ENCODE measurements at regions not wholly inside any gene's neighbourhood (a gene's known extent, or its start where the extent isn't known, plus 50 kb on each side); places are given as distances from the start of the nearest gene placed in this dataset.

GRCh38 chr4:117249333-117249732, 164.0 kb upstream of the TRAM1L1 start:
- Mint-ChIP-seq H3K27ac (no peak overlapping the region), H3K4me3 (no peak overlapping the region), H3K4me1 (ENCODE audit: low read depth in 2 of 2) (no peaks in the 10 kb centered on the region), H3K36me3 (no peaks in the 10 kb centered on the region), H3K27me3 (no peaks in the 10 kb centered on the region), H3K9me3 (peaks cover 30% of the 10 kb centered on the region)
- DNase-seq (ENCODE audit: low spot score) (no peak), ATAC-seq (no peak)

DNA sequence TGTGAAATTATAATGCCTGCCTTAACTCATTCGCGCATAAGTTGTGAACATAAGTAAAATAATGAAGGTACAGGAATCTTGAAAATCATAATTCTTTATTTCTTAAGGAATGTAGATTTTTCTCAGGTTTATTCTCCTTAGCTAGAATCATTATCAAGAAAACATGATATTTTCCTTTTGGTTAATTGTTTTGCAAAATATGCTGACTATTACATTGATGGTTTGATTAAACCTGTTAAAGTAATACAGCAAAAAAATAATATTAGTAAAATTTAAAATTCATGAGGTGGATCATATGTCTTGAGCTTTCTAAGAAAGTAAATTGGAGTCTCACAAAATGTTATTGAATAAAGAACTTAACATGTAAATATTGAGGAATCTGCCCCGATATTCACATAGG, 178.7 kb upstream of the TRAM1L1 start:
- peaks cover 6% of the 10 kb centered on the region for H3K36me3 Mint-ChIP-seq
- H3K9me3 Mint-ChIP-seq: peaks cover 17% of the 10 kb centered on the region
- no peaks in the 10 kb centered on the region for H3K4me1 Mint-ChIP-seq (ENCODE audit: low read depth in 2 of 2)
- DNase-seq (ENCODE audit: low spot score) (no peak), ATAC-seq (no peak)
- H3K4me3 Mint-ChIP-seq: no peak overlapping the region
- H3K27ac Mint-ChIP-seq: no peak overlapping the region
- H3K27me3 Mint-ChIP-seq: no peaks in the 10 kb centered on the region

DNA sequence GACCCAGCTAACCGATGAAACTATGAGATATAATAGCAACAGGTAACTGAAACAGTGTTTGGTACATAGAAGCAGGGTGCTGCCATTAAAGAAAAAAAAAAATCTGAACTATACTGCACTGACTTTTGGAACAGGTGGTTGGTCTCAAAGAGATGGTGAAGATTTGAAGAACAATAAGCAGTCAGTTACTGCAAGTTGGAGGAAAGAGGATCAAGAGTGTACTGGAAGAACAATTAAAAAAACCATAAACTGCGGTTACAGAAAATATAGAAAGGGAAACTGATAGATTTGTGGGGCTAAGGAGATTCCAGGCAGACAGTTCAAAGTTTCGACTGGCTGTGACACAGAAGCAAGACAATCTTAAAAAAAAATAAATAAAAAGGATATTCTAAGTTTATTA, 181.9 kb upstream of the TRAM1L1 start:
- no peak overlapping the region for H3K27ac Mint-ChIP-seq
- DNase-seq (ENCODE audit: low spot score) (no peak), ATAC-seq (no peak)
- H3K4me1 Mint-ChIP-seq (ENCODE audit: low read depth in 2 of 2): no peaks in the 10 kb centered on the region
- no peaks in the 10 kb centered on the region for H3K27me3 Mint-ChIP-seq
- H3K4me3 Mint-ChIP-seq: no peak overlapping the region
- peaks cover 6% of the 10 kb centered on the region for H3K36me3 Mint-ChIP-seq
- H3K9me3 Mint-ChIP-seq: peaks cover 12% of the 10 kb centered on the region

GRCh38 chr4:117284736-117285135, 199.4 kb upstream of the TRAM1L1 start:
- Mint-ChIP-seq H3K9me3 (peaks cover 11% of the 10 kb centered on the region), H3K27ac (no peak overlapping the region), H3K27me3 (no peaks in the 10 kb centered on the region), H3K4me1 (ENCODE audit: low read depth in 2 of 2) (no peaks in the 10 kb centered on the region), H3K36me3 (peaks cover 7% of the 10 kb centered on the region), H3K4me3 (no peak overlapping the region)
- no peak for DNase-seq (ENCODE audit: low spot score)
- no peak for ATAC-seq

- Mint-ChIP-seq H3K4me3 (no peak overlapping the region), H3K36me3 (no peaks in the 10 kb centered on the region), H3K27me3 (no peaks in the 10 kb centered on the region), H3K9me3 (peaks cover 13% of the 10 kb centered on the region), H3K27ac (no peak overlapping the region), H3K4me1 (ENCODE audit: low read depth in 2 of 2) (no peaks in the 10 kb centered on the region)
- DNase-seq (ENCODE audit: low spot score) (no peak), ATAC-seq (no peak)
Measured at GRCh38 chr4:117293784-117294183, 208.4 kb upstream of the TRAM1L1 start.

GRCh38 chr4:117302226-117302625, 216.8 kb upstream of the TRAM1L1 start:
- no peak for ATAC-seq
- Mint-ChIP-seq H3K4me1 (ENCODE audit: low read depth in 2 of 2) (no peaks in the 10 kb centered on the region), H3K9me3 (peaks cover 6% of the 10 kb centered on the region), H3K27me3 (no peaks in the 10 kb centered on the region), H3K36me3 (no peaks in the 10 kb centered on the region), H3K4me3 (no peak overlapping the region), H3K27ac (no peak overlapping the region)
- no peak for DNase-seq (ENCODE audit: low spot score)

DNA sequence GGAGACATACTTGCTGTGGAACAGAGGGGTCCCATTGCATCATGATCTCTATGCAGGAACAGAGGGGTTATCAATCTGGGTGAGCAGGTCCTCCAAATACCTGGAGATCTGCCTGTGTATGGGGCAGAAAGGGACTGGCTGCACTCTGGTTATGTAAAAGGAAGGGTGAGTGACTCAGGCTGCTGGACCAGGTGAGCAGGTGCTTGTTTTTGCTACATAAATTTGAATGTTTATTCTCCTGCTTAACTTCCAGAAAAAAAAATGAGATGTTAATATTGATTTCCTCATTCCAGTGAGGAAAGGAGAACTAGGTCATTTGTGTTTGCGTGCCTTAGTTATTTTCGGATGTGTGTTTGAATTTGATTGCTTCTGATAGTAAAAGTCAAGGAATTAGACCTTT, 225.8 kb upstream of the TRAM1L1 start:
- no peak for DNase-seq (ENCODE audit: low spot score)
- H3K27ac Mint-ChIP-seq: no peak overlapping the region
- H3K9me3 Mint-ChIP-seq: peaks cover 24% of the 10 kb centered on the region
- H3K4me1 Mint-ChIP-seq (ENCODE audit: low read depth in 2 of 2): no peaks in the 10 kb centered on the region
- no peak overlapping the region for H3K4me3 Mint-ChIP-seq
- H3K36me3 Mint-ChIP-seq: no peaks in the 10 kb centered on the region
- ATAC-seq: no peak
- no peaks in the 10 kb centered on the region for H3K27me3 Mint-ChIP-seq

DNA sequence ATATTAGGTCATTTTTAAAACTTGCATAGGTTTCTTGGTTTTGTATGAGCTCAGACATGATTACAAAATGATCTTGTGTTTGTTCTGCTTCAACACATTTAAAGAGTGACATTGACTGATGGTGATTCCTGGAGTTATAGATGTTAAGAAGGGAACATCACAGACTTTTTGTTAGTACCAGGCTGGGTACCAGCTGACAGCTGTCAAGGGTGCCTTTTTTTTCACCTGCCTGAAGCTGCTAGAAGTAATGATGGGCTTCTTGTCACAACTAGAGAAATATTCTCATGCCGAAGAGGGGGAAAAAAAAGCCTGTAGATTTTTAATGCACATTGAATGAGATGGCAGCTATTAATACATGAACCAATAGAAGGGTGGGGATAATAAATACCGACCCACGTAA, 226.6 kb upstream of the TRAM1L1 start:
- no peaks in the 10 kb centered on the region for H3K27me3 Mint-ChIP-seq
- no peak overlapping the region for H3K27ac Mint-ChIP-seq
- no peaks in the 10 kb centered on the region for H3K36me3 Mint-ChIP-seq

DNA sequence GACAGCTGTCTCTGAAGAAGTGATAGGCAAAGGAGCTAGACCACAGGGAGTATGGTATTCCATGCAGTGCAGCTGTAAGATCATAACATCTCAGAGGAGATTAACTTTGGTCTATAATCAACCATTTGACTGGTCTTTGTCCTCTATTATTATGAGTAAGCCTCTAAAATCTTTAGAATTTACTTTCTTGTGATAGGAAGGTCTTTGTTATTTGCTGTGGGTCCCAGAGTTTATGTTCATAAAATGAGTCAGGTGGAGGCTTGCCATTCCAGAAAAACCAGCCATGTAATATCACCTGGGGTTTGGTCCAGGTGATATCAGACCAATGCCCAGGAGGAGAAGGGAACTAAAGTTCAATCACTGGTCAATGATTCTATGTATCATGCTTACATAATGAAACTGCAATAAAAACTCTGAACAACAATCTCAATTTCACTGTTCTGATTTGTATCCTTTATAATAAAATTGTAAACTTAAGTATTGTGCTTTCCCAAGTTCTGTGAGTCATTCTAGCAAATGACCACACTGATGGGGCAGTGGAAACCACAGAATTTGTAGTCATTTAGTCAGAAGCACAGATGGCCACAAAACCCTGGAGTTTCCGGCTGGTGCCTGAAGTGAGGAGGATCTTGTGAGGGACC, 239.6 kb upstream of the TRAM1L1 start:
- Mint-ChIP-seq H3K9me3 (peaks cover 3% of the 10 kb centered on the region), H3K27me3 (no peaks in the 10 kb centered on the region), H3K4me3 (no peak overlapping the region), H3K4me1 (ENCODE audit: low read depth in 2 of 2) (no peaks in the 10 kb centered on the region), H3K27ac (no peak overlapping the region), H3K36me3 (no peaks in the 10 kb centered on the region)
- ATAC-seq (no peak), DNase-seq (ENCODE audit: low spot score) (no peak)

More for the DNA sequence above, 226.6 kb upstream of the TRAM1L1 start:
- no peak for DNase-seq (ENCODE audit: low spot score)
- no peak for ATAC-seq
- Mint-ChIP-seq H3K4me3 (no peak overlapping the region), H3K4me1 (ENCODE audit: low read depth in 2 of 2) (no peaks in the 10 kb centered on the region), H3K9me3 (peaks cover 24% of the 10 kb centered on the region)

- DNase-seq (ENCODE audit: low spot score) (no peak), ATAC-seq (no peak)
- Mint-ChIP-seq H3K4me3 (no peak overlapping the region), H3K36me3 (no peaks in the 10 kb centered on the region), H3K4me1 (ENCODE audit: low read depth in 2 of 2) (no peaks in the 10 kb centered on the region), H3K27ac (no peak overlapping the region), H3K27me3 (no peaks in the 10 kb centered on the region), H3K9me3 (peaks cover 3% of the 10 kb centered on the region)
Measured at GRCh38 chr4:117326091-117326490, 240.7 kb upstream of the TRAM1L1 start.

DNA sequence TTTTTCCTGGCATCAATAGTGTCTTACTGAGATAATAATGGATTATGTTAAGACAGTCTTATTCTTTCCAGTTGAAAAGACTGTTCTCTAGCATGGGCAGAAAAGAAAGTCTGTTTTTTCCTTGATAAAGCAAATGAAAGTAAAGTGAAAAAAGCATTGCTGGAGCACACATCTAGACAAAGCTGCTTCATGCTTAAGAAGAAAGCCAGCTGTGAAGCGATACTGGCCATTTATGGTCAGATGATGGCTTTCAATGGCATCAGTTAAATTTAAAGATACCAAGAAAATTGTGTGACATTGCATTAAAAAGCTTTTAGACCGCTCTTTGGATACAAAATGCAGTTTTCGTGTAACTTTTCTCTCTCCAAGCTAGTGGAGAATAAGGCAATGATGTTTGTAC, 242.1 kb upstream of the TRAM1L1 start:
- H3K27ac Mint-ChIP-seq: no peak overlapping the region
- H3K9me3 Mint-ChIP-seq: peaks cover 6% of the 10 kb centered on the region
- DNase-seq (ENCODE audit: low spot score) (no peak), ATAC-seq (no peak)
- H3K4me3 Mint-ChIP-seq: no peak overlapping the region
- no peaks in the 10 kb centered on the region for H3K27me3 Mint-ChIP-seq
- no peaks in the 10 kb centered on the region for H3K36me3 Mint-ChIP-seq
- H3K4me1 Mint-ChIP-seq (ENCODE audit: low read depth in 2 of 2): no peaks in the 10 kb centered on the region

- ATAC-seq: no peak
- Mint-ChIP-seq H3K4me1 (ENCODE audit: low read depth in 2 of 2) (no peaks in the 10 kb centered on the region), H3K27ac (no peak overlapping the region), H3K27me3 (no peaks in the 10 kb centered on the region), H3K9me3 (peaks cover 6% of the 10 kb centered on the region), H3K36me3 (no peaks in the 10 kb centered on the region), H3K4me3 (no peak overlapping the region)
- DNase-seq (ENCODE audit: low spot score): no peak
Measured at GRCh38 chr4:117328333-117328732, 243.0 kb upstream of the TRAM1L1 start.

- no peaks in the 10 kb centered on the region for H3K27me3 Mint-ChIP-seq
- no peaks in the 10 kb centered on the region for H3K4me1 Mint-ChIP-seq (ENCODE audit: low read depth in 2 of 2)
- ATAC-seq: no peak
- no peak overlapping the region for H3K27ac Mint-ChIP-seq
- DNase-seq (ENCODE audit: low spot score): no peak
- no peaks in the 10 kb centered on the region for H3K36me3 Mint-ChIP-seq
- H3K9me3 Mint-ChIP-seq: peaks cover 6% of the 10 kb centered on the region
- no peak overlapping the region for H3K4me3 Mint-ChIP-seq
Measured at GRCh38 chr4:117331817-117332216, 246.4 kb upstream of the TRAM1L1 start.

GRCh38 chr4:117334451-117335188, 249.2 kb upstream of the TRAM1L1 start:
- H3K4me1 Mint-ChIP-seq (ENCODE audit: low read depth in 2 of 2): no peaks in the 10 kb centered on the region
- ATAC-seq (no peak), DNase-seq (ENCODE audit: low spot score) (no peak)
- no peak overlapping the region for H3K4me3 Mint-ChIP-seq
- H3K9me3 Mint-ChIP-seq: peaks cover 13% of the 10 kb centered on the region
- peaks cover 6% of the 10 kb centered on the region for H3K36me3 Mint-ChIP-seq
- no peaks in the 10 kb centered on the region for H3K27me3 Mint-ChIP-seq
- no peak overlapping the region for H3K27ac Mint-ChIP-seq

DNA sequence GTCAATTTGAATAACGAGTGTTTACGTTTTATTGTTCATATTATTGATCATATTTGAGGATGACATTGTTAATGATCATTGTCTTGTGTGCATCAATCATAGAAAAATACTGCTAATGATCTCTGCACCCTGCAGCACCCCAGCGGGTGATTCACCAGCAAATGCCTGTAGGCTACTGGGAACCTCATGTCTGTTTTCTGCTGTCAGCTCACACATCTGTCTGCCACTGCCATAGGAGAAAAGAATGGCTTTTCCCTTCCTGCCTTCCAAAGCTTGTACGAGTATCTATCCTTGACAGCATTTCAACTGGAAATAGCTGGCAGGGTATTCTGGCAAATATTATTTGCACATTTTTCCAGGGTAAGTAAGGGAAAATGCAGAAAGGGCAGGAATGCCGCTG, 272.1 kb upstream of the TRAM1L1 start:
- Mint-ChIP-seq H3K27me3 (no peaks in the 10 kb centered on the region), H3K27ac (no peak overlapping the region)

More for the DNA sequence above, 272.1 kb upstream of the TRAM1L1 start:
- DNase-seq (ENCODE audit: low spot score): no peak
- no peak overlapping the region for H3K4me3 Mint-ChIP-seq
- no peaks in the 10 kb centered on the region for H3K36me3 Mint-ChIP-seq
- no peak for ATAC-seq
- no peaks in the 10 kb centered on the region for H3K9me3 Mint-ChIP-seq
- H3K4me1 Mint-ChIP-seq (ENCODE audit: low read depth in 2 of 2): no peaks in the 10 kb centered on the region

Data from natural killer cell treated with Interleukin-12 subunit alpha and Interleukin-12 subunit beta and Interleukin-15 and Interleukin-18, amount 100 ng/mL, for 72 hours (primary cell).